ENCODE measurements at regions not wholly inside any gene's neighbourhood (a gene's known extent, or its start where the extent isn't known, plus 50 kb on each side); places are given as distances from the start of the nearest gene placed in this dataset.
"Not testable (repeated sequence)": the region's sequence is repeated elsewhere in the genome, so short reads cannot be mapped to it uniquely, and the experiment has no call there.

DNA sequence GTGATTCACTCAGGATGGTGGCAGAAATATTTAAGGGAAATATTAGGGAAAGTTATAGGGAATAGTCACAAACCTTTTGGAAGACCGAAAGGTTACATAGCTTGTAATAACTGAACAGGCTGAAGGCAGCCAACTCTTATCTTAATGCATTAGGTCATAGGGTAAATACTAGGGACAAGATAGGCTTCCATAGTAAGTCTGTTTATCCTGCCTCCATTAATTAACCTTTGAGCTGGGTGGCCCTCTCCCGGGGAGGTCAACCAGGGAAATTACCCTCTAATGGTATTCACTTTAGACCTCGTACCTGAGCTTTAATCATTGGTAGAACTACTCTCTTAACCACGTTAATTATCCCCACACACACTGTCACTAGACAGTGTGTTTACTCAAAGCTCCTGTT lies 981.8 kb downstream of the SLC16A7 start:
- 30% methylated on average over 3 of the region's 4 CpGs for WGBS
- Histone ChIP-seq H3K4me2 (ENCODE audit: low read length, poor library complexity, severe bottlenecking) (no peak overlapping the region), H2BK12ac (ENCODE audit: low read length in 2 of 2) (no peak overlapping the region), H3K14ac (ENCODE audit: low read length in 2 of 2) (no peak overlapping the region), H3K18ac (ENCODE audit: low read depth in 1 of 2, low read length in 2 of 2) (no peak overlapping the region), H3K4ac (ENCODE audit: low read depth in 1 of 2, low read length in 2 of 2) (no peak overlapping the region), H2BK15ac (ENCODE audit: low read depth, poor library complexity, severe bottlenecking) (no peak overlapping the region), H3K27me3 (ENCODE audit: control insufficient read depth in 1 of 2, insufficient read depth in 1 of 2, low read length in 2 of 2) (no peaks in the 10 kb centered on the region), H4K91ac (ENCODE audit: low read length) (no peak overlapping the region), H2BK5ac (ENCODE audit: low read depth, low read length, poor library complexity, severe bottlenecking) (no peak overlapping the region), H3K9me3 (ENCODE audit: control insufficient read depth, low read length) (no peaks in the 10 kb centered on the region), H3K4me1 (ENCODE audit: control insufficient read depth, insufficient read depth, low read depth, low read length) (no peaks in the 10 kb centered on the region), H3K4me3 (ENCODE audit: insufficient read depth in 1 of 2, low read depth in 1 of 2, low read length in 2 of 2) (no peak overlapping the region), H3K27ac (ENCODE audit: low read length, poor library complexity, severe bottlenecking) (no peak overlapping the region), H2AK5ac (ENCODE audit: low read length, severe bottlenecking) (no peak overlapping the region), H4K8ac (ENCODE audit: low read length) (no peak overlapping the region), H3K36me3 (ENCODE audit: control insufficient read depth in 1 of 2, insufficient read depth in 2 of 2, low read depth in 1 of 2, low read length in 2 of 2) (no peaks in the 10 kb centered on the region), H3K9ac (ENCODE audit: low read length) (no peak overlapping the region), H3K23ac (ENCODE audit: low read length in 2 of 2) (no peak overlapping the region), H3K79me1 (replicated peaks; ENCODE audit: low read length, poor library complexity, severe bottlenecking) (no peaks in the 10 kb centered on the region), H2AFZ (ENCODE audit: low read depth, low read length) (no peak overlapping the region), H2BK120ac (ENCODE audit: low read depth, low read length) (no peak overlapping the region)
- no peak for DNase-seq

DNA sequence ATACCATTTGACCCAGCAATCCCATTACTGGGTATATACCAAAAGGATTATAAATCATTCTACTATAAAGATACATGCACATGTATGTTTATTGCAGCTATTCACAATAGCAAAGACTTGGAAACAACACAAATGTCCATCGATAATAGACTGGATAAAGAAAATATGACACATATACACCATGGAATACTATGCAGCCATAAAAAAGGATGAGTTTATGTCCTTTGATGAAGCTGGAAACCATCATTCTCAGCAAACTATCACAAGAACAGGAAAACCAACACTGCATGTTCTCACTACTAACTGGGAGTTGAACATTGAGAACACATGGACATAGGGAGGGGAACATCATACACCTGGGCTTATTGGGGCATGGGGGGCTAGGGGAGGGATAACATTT lies 991.8 kb downstream of the SLC16A7 start:
- H3K79me1 ChIP-seq (replicated peaks; ENCODE audit: low read length, poor library complexity, severe bottlenecking); H3K14ac ChIP-seq (ENCODE audit: low read length in 2 of 2): not testable (repeated sequence)

DNA sequence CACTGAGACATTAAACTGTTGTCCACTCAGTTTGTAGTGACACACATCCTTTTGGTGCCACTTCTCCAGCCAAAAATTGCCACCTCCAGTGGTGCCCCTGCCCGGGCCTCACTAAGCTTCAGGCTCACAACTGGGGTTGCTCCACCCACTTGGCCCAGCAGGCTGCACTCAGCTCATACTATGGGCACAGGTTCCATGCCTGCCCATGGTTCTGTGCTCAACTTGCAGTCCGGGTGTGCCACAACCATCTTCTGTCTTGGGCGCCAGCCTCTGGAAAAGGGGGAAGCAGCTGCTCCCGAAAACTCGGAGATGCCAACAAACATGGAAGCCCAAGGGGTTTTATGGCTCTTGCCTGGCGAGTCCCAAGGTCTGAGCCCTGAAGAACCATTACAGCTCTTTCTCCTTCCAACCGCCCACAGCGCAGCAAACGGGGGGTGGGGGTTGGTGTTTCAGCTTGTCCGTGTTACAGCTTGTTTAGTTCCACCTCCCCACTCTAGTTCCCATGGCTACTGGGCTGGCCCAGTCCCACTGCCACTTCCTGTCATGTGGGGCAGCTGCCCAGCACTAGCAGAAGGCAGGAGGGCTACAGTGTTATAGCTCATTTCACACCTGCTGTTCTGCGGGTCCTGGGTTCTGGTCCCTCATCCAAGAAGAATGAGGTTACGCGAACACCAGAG lies 998.3 kb downstream of the SLC16A7 start:
- Histone ChIP-seq H2AFZ (ENCODE audit: low read depth, low read length) (no peak overlapping the region), H3K27ac (ENCODE audit: low read length, poor library complexity, severe bottlenecking) (no peak overlapping the region), H3K4me3 (ENCODE audit: insufficient read depth in 1 of 2, low read depth in 1 of 2, low read length in 2 of 2) (no peak overlapping the region), H3K4me2 (ENCODE audit: low read length, poor library complexity, severe bottlenecking) (no peak overlapping the region), H3K23ac (ENCODE audit: low read length in 2 of 2) (no peak overlapping the region), H3K79me1 (replicated peaks; ENCODE audit: low read length, poor library complexity, severe bottlenecking) (no peaks in the 10 kb centered on the region), H3K4me1 (ENCODE audit: control insufficient read depth, insufficient read depth, low read depth, low read length) (no peaks in the 10 kb centered on the region), H2AK5ac (ENCODE audit: low read length, severe bottlenecking) (no peak overlapping the region), H3K9me3 (ENCODE audit: control insufficient read depth, low read length) (peaks cover 26% of the 10 kb centered on the region), H2BK5ac (ENCODE audit: low read depth, low read length, poor library complexity, severe bottlenecking) (no peak overlapping the region), H2BK15ac (ENCODE audit: low read depth, poor library complexity, severe bottlenecking) (no peak overlapping the region), H4K91ac (ENCODE audit: low read length) (no peak overlapping the region), H3K4ac (ENCODE audit: low read depth in 1 of 2, low read length in 2 of 2) (no peak overlapping the region), H3K27me3 (ENCODE audit: control insufficient read depth in 1 of 2, insufficient read depth in 1 of 2, low read length in 2 of 2) (no peaks in the 10 kb centered on the region), H3K9ac (ENCODE audit: low read length) (no peak overlapping the region), H3K18ac (ENCODE audit: low read depth in 1 of 2, low read length in 2 of 2) (no peak overlapping the region), H3K36me3 (ENCODE audit: control insufficient read depth in 1 of 2, insufficient read depth in 2 of 2, low read depth in 1 of 2, low read length in 2 of 2) (no peaks in the 10 kb centered on the region), H2BK120ac (ENCODE audit: low read depth, low read length) (no peak overlapping the region), H2BK12ac (ENCODE audit: low read length in 2 of 2) (no peak overlapping the region), H3K14ac (ENCODE audit: low read length in 2 of 2) (no peak overlapping the region), H4K8ac (ENCODE audit: low read length) (no peak overlapping the region)
- no peak for DNase-seq
- 83% methylated on average over 11 of the region's 13 CpGs for WGBS

More for the DNA sequence above, 991.8 kb downstream of the SLC16A7 start:
- H3K4me2 ChIP-seq (ENCODE audit: low read length, poor library complexity, severe bottlenecking); H3K18ac ChIP-seq (ENCODE audit: low read depth in 1 of 2, low read length in 2 of 2); H2BK12ac ChIP-seq (ENCODE audit: low read length in 2 of 2); H3K27me3 ChIP-seq (ENCODE audit: control insufficient read depth in 1 of 2, insufficient read depth in 1 of 2, low read length in 2 of 2); H4K91ac ChIP-seq (ENCODE audit: low read length); H2BK15ac ChIP-seq (ENCODE audit: low read depth, poor library complexity, severe bottlenecking); H2AFZ ChIP-seq (ENCODE audit: low read depth, low read length); H2BK120ac ChIP-seq (ENCODE audit: low read depth, low read length); H4K8ac ChIP-seq (ENCODE audit: low read length); H3K27ac ChIP-seq (ENCODE audit: low read length, poor library complexity, severe bottlenecking); H2AK5ac ChIP-seq (ENCODE audit: low read length, severe bottlenecking); H3K23ac ChIP-seq (ENCODE audit: low read length in 2 of 2); H3K9me3 ChIP-seq (ENCODE audit: control insufficient read depth, low read length); H3K36me3 ChIP-seq (ENCODE audit: control insufficient read depth in 1 of 2, insufficient read depth in 2 of 2, low read depth in 1 of 2, low read length in 2 of 2); H2BK5ac ChIP-seq (ENCODE audit: low read depth, low read length, poor library complexity, severe bottlenecking); H3K4ac ChIP-seq (ENCODE audit: low read depth in 1 of 2, low read length in 2 of 2); H3K9ac ChIP-seq (ENCODE audit: low read length); H3K4me3 ChIP-seq (ENCODE audit: insufficient read depth in 1 of 2, low read depth in 1 of 2, low read length in 2 of 2); DNase-seq; H3K4me1 ChIP-seq (ENCODE audit: control insufficient read depth, insufficient read depth, low read depth, low read length): not testable (repeated sequence)
- WGBS, result no CpG with 5 or more reads among the region's 1 CpG

DNA sequence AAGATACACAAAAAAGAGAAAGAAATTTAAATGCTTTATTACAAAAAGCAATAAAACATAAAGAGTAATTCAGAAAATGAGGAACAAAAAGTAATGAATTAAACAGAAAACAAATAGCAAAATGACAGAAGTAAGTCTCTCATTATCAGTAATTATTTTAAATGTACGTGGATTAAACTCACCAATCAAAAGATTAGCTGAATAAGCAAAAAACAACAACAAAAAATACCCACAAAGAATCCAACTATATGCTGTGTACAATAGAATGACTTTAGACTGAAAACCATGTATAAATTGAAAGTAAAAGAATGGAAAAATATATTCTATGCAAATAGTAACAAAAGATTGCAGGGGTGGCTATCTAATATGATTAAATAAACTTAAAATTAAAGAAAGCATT lies 1006.8 kb downstream of the SLC16A7 start:
- no peak overlapping the region for H2BK15ac ChIP-seq (ENCODE audit: low read depth, poor library complexity, severe bottlenecking)
- no peak overlapping the region for H3K23ac ChIP-seq (ENCODE audit: low read length in 2 of 2)
- H3K14ac ChIP-seq (ENCODE audit: low read length in 2 of 2), result no peak overlapping the region
- H3K4ac ChIP-seq (ENCODE audit: low read depth in 1 of 2, low read length in 2 of 2), result no peak overlapping the region
- no CpG with 5 or more reads among the region's 1 CpG for WGBS
- H4K8ac ChIP-seq (ENCODE audit: low read length), result no peak overlapping the region
- H4K91ac ChIP-seq (ENCODE audit: low read length), result no peak overlapping the region
- DNase-seq, result no peak
- no peak overlapping the region for H3K18ac ChIP-seq (ENCODE audit: low read depth in 1 of 2, low read length in 2 of 2)
- no peaks in the 10 kb centered on the region for H3K36me3 ChIP-seq (ENCODE audit: control insufficient read depth in 1 of 2, insufficient read depth in 2 of 2, low read depth in 1 of 2, low read length in 2 of 2)
- H3K79me1 ChIP-seq (replicated peaks; ENCODE audit: low read length, poor library complexity, severe bottlenecking), result no peaks in the 10 kb centered on the region
- no peak overlapping the region for H2BK120ac ChIP-seq (ENCODE audit: low read depth, low read length)
- H3K9ac ChIP-seq (ENCODE audit: low read length), result no peak overlapping the region
- no peak overlapping the region for H2AK5ac ChIP-seq (ENCODE audit: low read length, severe bottlenecking)
- H3K27me3 ChIP-seq (ENCODE audit: control insufficient read depth in 1 of 2, insufficient read depth in 1 of 2, low read length in 2 of 2), result no peaks in the 10 kb centered on the region
- no peak overlapping the region for H2AFZ ChIP-seq (ENCODE audit: low read depth, low read length)
- H3K4me3 ChIP-seq (ENCODE audit: insufficient read depth in 1 of 2, low read depth in 1 of 2, low read length in 2 of 2), result no peak overlapping the region
- H2BK5ac ChIP-seq (ENCODE audit: low read depth, low read length, poor library complexity, severe bottlenecking), result no peak overlapping the region
- peaks cover 9% of the 10 kb centered on the region for H3K9me3 ChIP-seq (ENCODE audit: control insufficient read depth, low read length)
- no peaks in the 10 kb centered on the region for H3K4me1 ChIP-seq (ENCODE audit: control insufficient read depth, insufficient read depth, low read depth, low read length)
- H3K4me2 ChIP-seq (ENCODE audit: low read length, poor library complexity, severe bottlenecking), result no peak overlapping the region
- H3K27ac ChIP-seq (ENCODE audit: low read length, poor library complexity, severe bottlenecking), result no peak overlapping the region
- no peak overlapping the region for H2BK12ac ChIP-seq (ENCODE audit: low read length in 2 of 2)

Measured in mesenchymal stem cell (in vitro differentiated cells and primary cell).